ENCODE measurements at regions not wholly inside any gene's neighbourhood (a gene's known extent, or its start where the extent isn't known, plus 50 kb on each side); places are given as distances from the start of the nearest gene placed in this dataset.
A peak's percentile ranks its signal among the peaks of the same experiment; 100 is the strongest.

- TF ChIP-seq EP300 (IDR thresholded peaks at IDR 0.05) = no peak
- TF ChIP-seq POLR2A (IDR thresholded peaks at IDR 0.05) = no peak
- TF ChIP-seq, protein P1, sequence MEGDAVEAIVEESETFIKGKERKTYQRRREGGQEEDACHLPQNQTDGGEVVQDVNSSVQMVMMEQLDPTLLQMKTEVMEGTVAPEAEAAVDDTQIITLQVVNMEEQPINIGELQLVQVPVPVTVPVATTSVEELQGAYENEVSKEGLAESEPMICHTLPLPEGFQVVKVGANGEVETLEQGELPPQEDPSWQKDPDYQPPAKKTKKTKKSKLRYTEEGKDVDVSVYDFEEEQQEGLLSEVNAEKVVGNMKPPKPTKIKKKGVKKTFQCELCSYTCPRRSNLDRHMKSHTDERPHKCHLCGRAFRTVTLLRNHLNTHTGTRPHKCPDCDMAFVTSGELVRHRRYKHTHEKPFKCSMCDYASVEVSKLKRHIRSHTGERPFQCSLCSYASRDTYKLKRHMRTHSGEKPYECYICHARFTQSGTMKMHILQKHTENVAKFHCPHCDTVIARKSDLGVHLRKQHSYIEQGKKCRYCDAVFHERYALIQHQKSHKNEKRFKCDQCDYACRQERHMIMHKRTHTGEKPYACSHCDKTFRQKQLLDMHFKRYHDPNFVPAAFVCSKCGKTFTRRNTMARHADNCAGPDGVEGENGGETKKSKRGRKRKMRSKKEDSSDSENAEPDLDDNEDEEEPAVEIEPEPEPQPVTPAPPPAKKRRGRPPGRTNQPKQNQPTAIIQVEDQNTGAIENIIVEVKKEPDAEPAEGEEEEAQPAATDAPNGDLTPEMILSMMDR (IDR thresholded peaks at IDR 0.05) = no peak
- no peak for TF ChIP-seq POLR2AphosphoS5 (IDR thresholded peaks at IDR 0.05)
- no peak overlapping the region for H3K27ac ChIP-seq
- peaks cover 6% of the 10 kb centered on the region for H3K27me3 ChIP-seq
- no peak overlapping the region for H3K4me3 ChIP-seq
- no peaks in the 10 kb centered on the region for H3K36me3 ChIP-seq
- peak in 1 of 2 donors; percentile 52 for DNase-seq (ENCODE audit: low spot score in 2 of 2)
- no peaks in the 10 kb centered on the region for H3K9me3 ChIP-seq
- H3K4me1 ChIP-seq = peaks cover 12% of the 10 kb centered on the region
- WGBS = 76% methylated on average over 9 of the region's 9 CpGs
Observed at GRCh38 chr6:167571550-167571949, 246.7 kb downstream of the TTLL2 start.

GRCh38 chr6:167572106-167572505 is 247.2 kb downstream of the TTLL2 start:
- TF ChIP-seq POLR2AphosphoS5 (IDR thresholded peaks at IDR 0.05) (no peak), POLR2A (IDR thresholded peaks at IDR 0.05) (no peak), EP300 (IDR thresholded peaks at IDR 0.05) (no peak)
- TF ChIP-seq, protein P1 (IDR thresholded peaks at IDR 0.05) = no peak
- H3K4me1 ChIP-seq = peaks cover 9% of the 10 kb centered on the region
- peak overlapping the region; percentile 4 for H3K27ac ChIP-seq
- DNase-seq (ENCODE audit: low spot score in 2 of 2) = peak in 1 of 2 donors; percentile 74
- peaks cover 10% of the 10 kb centered on the region for H3K27me3 ChIP-seq
- 97% methylated on average over 8 of the region's 10 CpGs for WGBS
- H3K9me3 ChIP-seq = no peaks in the 10 kb centered on the region
- H3K4me3 ChIP-seq = no peak overlapping the region
- no peaks in the 10 kb centered on the region for H3K36me3 ChIP-seq

DNA sequence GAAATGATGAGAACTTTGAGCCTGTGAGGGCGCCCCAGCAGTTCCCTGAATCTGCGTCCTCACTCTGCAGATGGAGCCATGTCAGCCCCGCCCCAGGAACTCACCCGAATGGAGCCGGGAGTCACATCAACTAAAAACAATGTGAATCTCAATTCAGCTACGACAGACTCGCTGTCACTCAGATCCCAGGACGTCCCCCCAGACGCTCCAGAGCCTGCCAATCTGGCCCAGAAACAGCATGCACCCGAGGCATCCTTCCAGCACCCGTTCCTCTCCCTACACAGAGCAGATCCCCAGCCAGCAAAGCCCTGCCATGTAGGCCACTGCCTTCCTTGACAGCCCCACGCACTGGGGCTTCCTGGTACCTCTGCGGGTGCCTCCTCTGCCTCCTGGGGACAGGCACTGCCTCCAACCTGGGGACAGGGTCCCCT is 248.0 kb downstream of the TTLL2 start:
- 55% methylated on average over 11 of the region's 13 CpGs for WGBS
- no peak for TF ChIP-seq POLR2AphosphoS5 (IDR thresholded peaks at IDR 0.05)
- Histone ChIP-seq H3K36me3 (no peaks in the 10 kb centered on the region), H3K27ac (peak overlapping the region; percentile 29), H3K27me3 (peaks cover 10% of the 10 kb centered on the region), H3K4me1 (peaks cover 9% of the 10 kb centered on the region), H3K4me3 (no peak overlapping the region), H3K9me3 (no peaks in the 10 kb centered on the region)
- peak in 1 of 2 donors; percentile 62 for DNase-seq (ENCODE audit: low spot score in 2 of 2)

DNA sequence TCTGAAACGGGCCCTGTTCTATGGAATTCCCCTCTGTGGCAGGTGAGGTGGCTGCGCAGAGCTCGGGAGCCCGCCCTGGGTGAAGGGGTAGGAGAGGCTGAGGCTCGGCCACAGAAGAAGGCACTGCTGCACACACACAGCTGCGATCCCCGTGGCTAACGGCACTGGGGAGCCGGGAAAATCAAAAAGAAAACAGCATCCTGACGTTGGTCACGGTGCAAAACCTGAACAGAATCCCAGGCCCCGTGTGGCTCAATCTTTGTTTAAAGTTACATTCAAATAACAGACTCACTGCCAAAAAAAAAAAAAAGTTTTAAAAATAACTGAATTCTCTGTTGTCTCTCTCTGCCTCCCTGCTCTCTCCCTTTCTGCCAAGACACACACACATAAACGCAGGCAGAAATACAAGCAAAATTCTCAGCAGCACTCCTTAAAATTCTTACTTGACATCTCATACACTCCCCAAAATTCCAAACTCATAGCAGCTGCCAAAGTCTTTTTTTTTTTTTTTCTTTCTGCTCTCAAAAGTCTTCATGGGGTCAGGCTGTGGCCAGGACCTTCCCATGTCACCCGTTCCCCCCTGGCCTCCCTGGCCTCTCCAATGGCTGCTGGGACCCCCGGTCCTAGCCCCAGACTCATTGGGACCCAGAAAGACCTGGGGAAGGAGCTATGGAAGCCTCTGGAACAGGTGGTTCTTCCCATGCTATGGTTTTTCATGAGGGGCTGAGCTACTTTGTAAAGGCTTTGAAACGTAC is 248.8 kb downstream of the TTLL2 start:
- TF ChIP-seq EP300 (IDR thresholded peaks at IDR 0.05) = no peak
- no peak for TF ChIP-seq POLR2AphosphoS5 (IDR thresholded peaks at IDR 0.05)
- no peak for TF ChIP-seq POLR2A (IDR thresholded peaks at IDR 0.05)
- TF ChIP-seq, protein P1 (IDR thresholded peaks at IDR 0.05) = no peak
- Histone ChIP-seq H3K9me3 (no peaks in the 10 kb centered on the region), H3K36me3 (no peaks in the 10 kb centered on the region), H3K27me3 (peaks cover 10% of the 10 kb centered on the region), H3K27ac (peak overlapping the region; percentile 29), H3K4me3 (no peak overlapping the region), H3K4me1 (peaks cover 9% of the 10 kb centered on the region)
- 54% methylated on average over 16 of the region's 16 CpGs for WGBS
- peak in 1 of 2 donors; percentile 70 for DNase-seq (ENCODE audit: low spot score in 2 of 2)

- H3K9me3 ChIP-seq = no peaks in the 10 kb centered on the region
- peaks cover 10% of the 10 kb centered on the region for H3K27me3 ChIP-seq
- no peak overlapping the region for H3K4me3 ChIP-seq
- H3K27ac ChIP-seq = no peak overlapping the region
- 87% methylated on average over 29 of the region's 29 CpGs for WGBS
- TF ChIP-seq, protein P1 (IDR thresholded peaks at IDR 0.05) = no peak
- TF ChIP-seq EP300 (IDR thresholded peaks at IDR 0.05) = no peak
- no peak for TF ChIP-seq POLR2AphosphoS5 (IDR thresholded peaks at IDR 0.05)
- no peak for TF ChIP-seq POLR2A (IDR thresholded peaks at IDR 0.05)
- peak in 1 of 2 donors; percentile 77 for DNase-seq (ENCODE audit: low spot score in 2 of 2)
- H3K4me1 ChIP-seq = peaks cover 9% of the 10 kb centered on the region
- H3K36me3 ChIP-seq = no peaks in the 10 kb centered on the region
Observed at GRCh38 chr6:167574431-167575151, 249.7 kb downstream of the TTLL2 start.

All from suprapubic skin (tissue), 4 donors.